Progenitor cell of endocrine pancreas (in vitro differentiated cells): ENCODE measurements at regions not wholly inside any gene's neighbourhood (a gene's known extent, or its start where the extent isn't known, plus 50 kb on each side); places are given as distances from the start of the nearest gene placed in this dataset.

ENCODE experiments used
- DNase-seq: peaks from one replicate; pipeline ENCODE4 v3.0.0; 2021; ENCODE audit warnings: low spot score; ENCODE audit not compliant: unreplicated experiment
- H3K27ac Mint-ChIP-seq: 2 replicates; pipeline ENCODE4 v1.8.0; 2021; ENCODE audit warnings: mild to moderate bottlenecking, moderate library complexity, mixed read lengths
- H3K27me3 Mint-ChIP-seq: 2 replicates; pipeline ENCODE4 v1.8.0; 2021; ENCODE audit warnings: mixed read lengths
- H3K36me3 Mint-ChIP-seq: 2 replicates; pipeline ENCODE4 v1.8.0; 2022; ENCODE audit warnings: mixed read lengths; ENCODE audit not compliant: insufficient read depth
- H3K4me1 Mint-ChIP-seq: 2 replicates; pipeline ENCODE4 v1.8.0; 2021; ENCODE audit warnings: low read depth, mixed read lengths
- H3K4me3 Mint-ChIP-seq: 2 replicates; pipeline ENCODE4 v1.8.0; 2021; ENCODE audit warnings: low read depth, mild to moderate bottlenecking, moderate library complexity, mixed read lengths
- H3K9me3 Mint-ChIP-seq: 2 replicates; pipeline ENCODE4 v1.8.0; 2021; ENCODE audit warnings: low read depth, mixed read lengths
- CTCF ChIP-seq: fragments of 200-600 bp; sonication (generic); IDR thresholded peaks from one replicate; pipeline ENCODE4 v1.5.0; 2021; ENCODE audit warnings: antibody characterized with exemption, mild to moderate bottlenecking; ENCODE audit not compliant: unreplicated experiment

DNA sequence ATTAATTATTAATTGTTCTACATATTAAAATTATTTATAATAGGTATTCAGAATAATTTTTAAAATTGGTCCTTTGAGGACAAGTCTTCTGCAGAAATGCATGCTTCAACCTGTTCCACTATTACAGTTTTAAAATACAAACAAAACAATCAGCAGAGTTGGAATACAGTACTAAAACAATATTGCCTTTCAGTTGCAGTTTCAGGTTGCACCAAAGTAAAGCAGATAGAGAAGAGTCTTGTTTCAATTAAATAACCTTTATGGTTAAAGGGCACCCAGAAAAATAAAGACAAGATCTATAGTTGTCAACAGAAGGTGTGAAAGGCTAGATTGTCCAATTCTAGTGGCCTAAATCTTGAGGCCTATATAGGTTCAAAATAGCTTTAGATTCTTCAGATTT is 424.5 kb downstream of the FOXG1 start:
- Mint-ChIP-seq H3K36me3 (no peaks in the 10 kb centered on the region), H3K9me3 (peaks cover 7% of the 10 kb centered on the region), H3K27me3 (no peaks in the 10 kb centered on the region), H3K27ac (no peak overlapping the region), H3K4me1 (no peaks in the 10 kb centered on the region), H3K4me3 (no peak overlapping the region)
- TF ChIP-seq CTCF, result no peak
- DNase-seq, result no peak

DNA sequence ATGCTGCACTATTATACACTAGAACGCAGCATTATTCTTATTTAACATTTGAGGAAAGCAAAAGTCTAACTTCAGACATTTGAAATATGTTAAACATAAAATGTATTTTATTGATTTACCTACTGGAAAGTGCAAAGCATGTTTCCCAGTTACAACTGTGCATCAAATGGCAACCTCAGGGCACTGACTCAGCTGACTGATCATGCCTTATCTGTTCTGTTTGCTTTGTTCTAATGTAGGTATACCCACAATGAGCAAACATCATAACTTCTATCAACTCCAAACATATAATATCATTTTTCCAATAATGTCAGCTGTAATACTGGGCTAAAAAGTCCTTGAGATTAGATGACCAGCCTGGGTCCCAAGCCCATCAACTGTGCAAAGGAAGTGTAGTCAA is 431.0 kb downstream of the FOXG1 start:
- H3K4me1 Mint-ChIP-seq, result peaks cover 8% of the 10 kb centered on the region
- H3K36me3 Mint-ChIP-seq, result no peaks in the 10 kb centered on the region
- TF ChIP-seq CTCF, result no peak

GRCh38 chr14:29205658-29206057 is 439.1 kb downstream of the FOXG1 start:
- H3K27ac Mint-ChIP-seq, result no peak overlapping the region
- H3K36me3 Mint-ChIP-seq, result no peaks in the 10 kb centered on the region
- no peak overlapping the region for H3K4me3 Mint-ChIP-seq
- peaks cover 11% of the 10 kb centered on the region for H3K4me1 Mint-ChIP-seq
- TF ChIP-seq CTCF, result no peak
- no peaks in the 10 kb centered on the region for H3K9me3 Mint-ChIP-seq
- no peak for DNase-seq
- H3K27me3 Mint-ChIP-seq, result no peaks in the 10 kb centered on the region

More for the DNA sequence above, 431.0 kb downstream of the FOXG1 start:
- Mint-ChIP-seq H3K27me3 (no peaks in the 10 kb centered on the region), H3K4me3 (no peak overlapping the region), H3K27ac (no peak overlapping the region), H3K9me3 (no peaks in the 10 kb centered on the region)
- DNase-seq, result no peak

- Mint-ChIP-seq H3K4me3 (no peak overlapping the region), H3K9me3 (no peaks in the 10 kb centered on the region), H3K27me3 (peaks cover 16% of the 10 kb centered on the region), H3K27ac (no peak overlapping the region), H3K4me1 (peaks cover 9% of the 10 kb centered on the region), H3K36me3 (no peaks in the 10 kb centered on the region)
- no peak for DNase-seq
- no peak for TF ChIP-seq CTCF
These were observed 449.3 kb downstream of the FOXG1 start for GRCh38 chr14:29215853-29216252.

DNA sequence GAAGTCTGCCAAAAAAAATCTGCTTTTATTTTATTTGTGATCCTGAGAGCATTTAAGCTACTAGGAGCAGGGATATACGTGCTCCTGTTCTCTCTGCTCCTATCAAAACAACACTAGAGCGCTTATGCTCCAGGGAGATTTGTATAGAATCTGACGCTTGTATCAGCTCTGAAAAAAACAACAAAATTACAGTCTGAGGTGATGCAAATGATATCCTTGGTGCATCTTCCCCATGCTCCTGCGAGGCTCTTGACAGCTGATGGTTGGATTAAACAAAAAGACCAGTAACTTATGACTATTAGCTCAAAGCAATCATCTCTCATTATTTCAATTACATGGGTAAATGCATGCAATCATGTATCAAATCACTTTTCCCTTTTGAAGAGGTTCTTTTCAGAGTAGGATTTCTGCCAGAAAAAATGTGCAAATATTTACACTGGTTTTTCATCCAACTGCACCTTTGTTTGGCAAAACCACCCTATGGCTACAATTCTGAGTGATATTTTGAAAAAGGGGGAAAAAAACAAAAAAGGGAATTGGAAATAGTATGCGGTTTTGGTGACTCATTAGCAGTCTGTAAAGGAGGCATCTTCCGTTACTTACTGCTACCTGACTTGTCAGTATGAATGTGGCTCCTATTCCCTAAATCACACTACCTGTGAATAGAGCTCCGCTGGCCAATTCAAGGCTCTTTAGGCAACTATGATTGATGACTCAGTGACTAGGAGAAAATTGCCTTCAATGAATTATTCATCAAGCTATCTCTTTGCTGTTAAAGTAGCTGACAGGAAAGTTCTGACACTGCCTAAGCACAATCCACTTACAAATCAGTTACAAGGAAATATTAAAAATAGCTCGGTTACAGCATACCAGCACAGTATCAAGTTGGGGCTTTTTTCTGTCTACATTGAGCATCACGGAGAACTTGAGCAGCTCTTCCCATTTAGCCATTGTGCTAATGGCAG is 450.0 kb downstream of the FOXG1 start:
- H3K4me1 Mint-ChIP-seq, result peaks cover 9% of the 10 kb centered on the region
- no peaks in the 10 kb centered on the region for H3K36me3 Mint-ChIP-seq
- H3K9me3 Mint-ChIP-seq, result no peaks in the 10 kb centered on the region
- no peak overlapping the region for H3K27ac Mint-ChIP-seq
- peaks cover 19% of the 10 kb centered on the region for H3K27me3 Mint-ChIP-seq
- H3K4me3 Mint-ChIP-seq, result no peak overlapping the region
- DNase-seq, result no peak
- TF ChIP-seq CTCF, result no peak
